HG03103 (cell line): ENCODE measurements at regions not wholly inside any gene's neighbourhood (a gene's known extent, or its start where the extent isn't known, plus 50 kb on each side); places are given as distances from the start of the nearest gene placed in this dataset.

Experiments
- ATAC-seq: cut with Tn5 transposase; IDR thresholded peaks from one replicate; pipeline ENCODE4 v1.9.1; 2021; ENCODE audit warnings: low read depth; ENCODE audit not compliant: unreplicated experiment

GRCh38 chr5:5061836-5062235 lies 78.3 kb upstream of the ADAMTS16 start:
- ATAC-seq = no peak

DNA sequence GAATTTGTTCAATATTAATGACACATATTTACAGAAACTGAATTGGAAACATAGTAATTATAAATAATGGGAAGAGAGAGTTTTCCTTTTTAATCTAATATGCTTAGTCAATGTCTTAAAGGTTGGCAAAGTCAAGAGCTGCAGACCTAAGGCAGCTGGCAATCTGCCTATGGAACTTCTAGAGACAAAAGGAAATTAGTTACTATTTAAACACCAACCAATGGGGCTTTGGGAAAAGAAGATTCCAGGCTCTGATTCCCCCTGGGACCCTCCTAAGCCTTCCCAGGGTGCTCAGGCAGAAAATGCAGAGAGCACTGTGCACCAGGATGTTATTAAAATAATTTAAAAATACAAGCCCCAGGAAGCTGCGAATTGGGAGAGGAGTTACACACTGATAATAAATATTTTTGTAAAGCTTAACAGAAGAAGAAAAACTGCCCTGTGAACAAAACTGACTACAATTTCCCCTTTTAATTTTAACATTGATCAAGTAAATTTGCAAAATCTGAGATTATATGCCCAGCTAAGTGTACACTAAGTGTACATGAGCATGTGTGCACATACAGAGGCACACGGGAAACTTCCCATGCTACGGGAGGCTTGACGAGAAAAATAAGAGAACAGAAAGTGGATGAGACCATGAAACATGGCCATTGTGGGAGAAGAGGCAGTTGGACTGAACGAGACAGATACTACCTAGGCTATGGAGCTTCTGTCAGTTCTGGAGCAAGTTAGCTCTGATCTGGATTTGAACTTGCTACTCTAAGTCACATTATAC lies 77.4 kb upstream of the ADAMTS16 start:
- ATAC-seq = no peak

- ATAC-seq = peak; percentile 45
Measured at GRCh38 chr5:5063533-5063953, 76.6 kb upstream of the ADAMTS16 start.

DNA sequence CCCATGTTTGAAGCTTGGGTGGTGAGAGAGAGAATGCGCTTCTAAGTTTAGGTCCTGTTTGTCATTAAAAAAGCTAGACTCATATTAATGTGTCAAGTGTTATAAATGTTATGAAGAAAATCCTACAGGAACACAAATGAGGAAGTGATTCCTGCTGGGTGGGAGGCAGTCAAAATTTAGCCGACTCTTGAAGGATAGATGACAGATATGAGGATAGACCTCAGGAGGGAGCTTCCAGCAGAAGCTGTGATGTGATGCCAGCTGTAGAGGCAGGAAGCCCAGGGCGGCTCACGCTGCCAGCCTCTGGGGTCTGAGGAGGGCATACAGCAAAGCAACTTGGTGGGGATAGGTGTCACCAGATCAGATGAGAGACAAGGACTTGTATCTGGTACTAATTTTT lies 74.7 kb upstream of the ADAMTS16 start:
- ATAC-seq = no peak

DNA sequence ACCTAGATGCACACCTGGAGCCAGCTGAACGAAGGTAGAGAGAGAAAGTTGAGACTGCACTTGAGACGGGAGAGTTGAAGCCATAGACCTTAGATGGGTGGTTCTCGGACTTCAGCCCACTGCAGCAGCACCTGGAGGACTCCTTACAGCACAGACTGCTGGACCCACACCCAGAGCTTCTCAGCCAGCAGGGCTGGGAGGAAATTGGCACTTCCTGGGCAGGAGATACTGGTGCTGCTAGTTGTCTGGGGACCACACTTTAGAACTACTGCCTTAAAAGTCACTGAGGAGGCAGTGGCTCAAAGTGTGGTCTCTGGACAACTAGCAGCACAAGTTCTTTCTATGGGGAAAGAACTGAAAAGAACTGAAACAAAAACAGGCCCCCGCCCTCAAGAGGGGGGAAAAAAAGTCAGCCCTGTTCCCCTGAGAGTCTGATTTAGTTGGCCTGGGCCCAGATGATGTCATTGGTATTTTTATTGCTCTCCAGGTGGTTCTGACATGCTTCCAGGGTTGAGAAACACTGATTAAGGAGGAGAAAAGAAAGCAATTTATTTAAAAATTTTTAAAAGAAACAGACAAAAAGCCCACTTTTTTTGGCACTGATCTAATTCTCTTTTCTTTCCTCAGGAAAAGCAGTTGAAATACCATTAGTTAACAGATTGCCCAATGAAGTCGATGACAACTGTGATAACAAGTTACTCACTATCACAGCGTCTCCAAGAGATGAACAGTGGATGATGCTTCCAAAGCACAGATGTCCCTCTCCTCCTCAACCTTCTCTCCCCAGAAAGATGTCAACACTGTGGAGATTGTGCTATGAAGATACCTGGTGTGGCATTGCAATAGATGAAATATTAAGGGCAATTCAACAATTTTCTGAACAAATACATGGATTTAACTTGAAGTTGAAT lies 73.6 kb upstream of the ADAMTS16 start:
- peak; percentile 43 for ATAC-seq

DNA sequence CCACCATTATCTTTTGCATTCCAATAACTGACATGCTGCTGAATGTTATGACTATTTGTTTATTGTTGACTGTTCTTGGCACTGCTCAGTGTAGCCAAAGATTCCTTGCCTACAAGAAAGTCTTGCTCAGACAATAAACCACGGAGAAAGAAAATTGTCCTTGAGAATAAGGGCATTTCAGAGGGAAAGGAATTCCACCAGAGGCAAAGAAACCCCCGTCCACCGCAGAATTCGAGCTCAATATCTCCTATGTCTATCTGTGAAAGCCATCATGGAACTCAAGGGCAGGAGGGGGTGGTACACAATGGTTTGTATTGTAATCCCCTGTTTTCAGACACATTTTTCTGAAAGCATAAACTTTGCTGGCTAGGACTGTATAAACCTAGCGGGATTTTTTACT lies 70.3 kb upstream of the ADAMTS16 start:
- no peak for ATAC-seq

GRCh38 chr5:5071554-5071953 lies 68.6 kb upstream of the ADAMTS16 start:
- ATAC-seq = no peak

- ATAC-seq = no peak
Measured at GRCh38 chr5:5077236-5077635, 62.9 kb upstream of the ADAMTS16 start.

- ATAC-seq = no peak
Measured at GRCh38 chr5:5078009-5078897, 61.9 kb upstream of the ADAMTS16 start.

DNA sequence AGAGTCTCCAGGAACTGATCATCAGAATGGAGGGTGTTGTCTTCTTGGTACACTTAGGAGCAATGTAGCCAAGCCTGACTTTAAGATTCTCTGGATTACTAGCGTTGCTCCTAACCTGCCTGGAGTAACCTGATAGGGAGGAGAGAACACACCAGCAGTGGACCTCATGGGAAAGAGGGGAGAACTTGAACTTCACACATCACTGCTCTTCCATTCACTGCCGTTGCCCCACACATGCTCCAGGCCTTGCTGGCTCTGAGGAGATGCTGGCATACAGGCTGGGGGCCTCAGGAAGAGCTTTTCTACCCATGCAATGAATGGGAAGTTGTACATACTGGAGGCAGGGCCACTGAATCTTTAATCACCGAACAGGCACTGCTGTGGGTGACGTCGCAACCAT lies 60.3 kb upstream of the ADAMTS16 start:
- ATAC-seq = no peak

DNA sequence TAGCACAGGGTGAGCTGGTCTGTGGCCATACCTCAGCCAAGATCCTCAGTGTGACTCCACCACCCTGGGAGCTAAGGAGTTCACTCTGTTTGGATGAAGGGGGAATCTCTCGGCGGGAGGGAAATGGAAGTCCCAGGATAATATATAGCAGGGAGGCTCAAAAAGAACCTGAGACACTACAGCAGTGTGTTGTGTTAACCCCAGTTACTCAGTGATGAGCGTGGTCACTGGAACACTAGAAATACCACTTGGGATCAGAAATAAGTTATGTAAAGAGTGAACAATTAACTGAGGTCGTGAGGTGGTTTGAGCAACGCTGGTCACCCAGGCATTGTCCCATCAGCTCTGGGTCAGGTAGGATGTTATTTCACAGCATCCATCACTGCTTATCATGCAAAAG lies 59.3 kb upstream of the ADAMTS16 start:
- ATAC-seq = no peak

GRCh38 chr5:5085381-5085780 lies 54.7 kb upstream of the ADAMTS16 start:
- ATAC-seq = no peak

DNA sequence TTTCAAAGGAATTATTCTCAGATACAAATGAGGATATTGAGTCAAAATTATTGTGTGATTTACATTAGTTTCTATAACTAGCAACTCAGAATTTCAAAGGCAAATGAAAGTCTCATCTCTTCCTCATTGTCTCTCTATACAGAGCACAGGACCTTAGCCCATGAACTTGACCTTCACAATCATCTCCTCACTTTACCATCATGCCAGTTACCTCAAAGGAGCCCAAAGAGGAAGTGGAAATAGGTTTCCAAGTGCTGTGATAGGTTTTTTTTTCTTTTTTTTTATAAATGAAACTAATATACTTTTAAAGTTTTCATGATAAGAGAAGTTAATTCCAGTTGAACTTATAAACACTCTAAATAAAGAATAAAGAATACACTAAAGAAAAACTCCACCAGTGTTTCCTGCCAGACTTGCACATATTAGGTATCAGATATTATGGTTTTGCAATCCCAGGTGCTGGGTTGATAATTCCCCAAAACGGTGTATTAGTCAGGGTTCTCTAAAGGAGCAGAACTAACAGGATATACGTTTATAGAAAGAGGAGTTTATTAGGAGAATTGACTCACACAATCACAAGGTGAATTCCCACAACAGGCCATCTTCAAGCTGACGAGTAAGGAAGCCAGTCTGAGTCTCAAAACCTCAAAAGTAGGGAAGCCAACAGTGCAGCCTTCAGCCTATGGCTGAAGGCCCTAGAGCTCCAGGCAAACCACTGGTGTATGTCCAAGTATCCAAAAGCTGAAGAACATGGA lies 50.1 kb upstream of the ADAMTS16 start:
- no peak for ATAC-seq
